Mammary epithelial cell (primary cell): ENCODE measurements at regions not wholly inside any gene's neighbourhood (a gene's known extent, or its start where the extent isn't known, plus 50 kb on each side); places are given as distances from the start of the nearest gene placed in this dataset.

ENCODE experiments used
- EZH2 ChIP-seq: IDR thresholded peaks from 2 replicates; pipeline ENCODE4 v1.6.1; 2012; ENCODE audit warnings: low read length, inconsistent platforms, borderline replicate concordance
- TF ChIP-seq, protein P1 (sequence below), 2 donors: IDR thresholded peaks in 1 of 2; conservative IDR thresholded peaks in 1 of 2; 2 replicates each; pipeline ENCODE4 v1.5.1; 2011 to 2012; ENCODE audit warnings: inconsistent platforms in 2 of 2, low read length in 2 of 2, mild to moderate bottlenecking in 2 of 2, control low read depth in 1 of 2, low read depth in 1 of 2; ENCODE audit not compliant: insufficient read depth in 1 of 2; ENCODE audit errors: extremely low read depth in 1 of 2

DNA sequence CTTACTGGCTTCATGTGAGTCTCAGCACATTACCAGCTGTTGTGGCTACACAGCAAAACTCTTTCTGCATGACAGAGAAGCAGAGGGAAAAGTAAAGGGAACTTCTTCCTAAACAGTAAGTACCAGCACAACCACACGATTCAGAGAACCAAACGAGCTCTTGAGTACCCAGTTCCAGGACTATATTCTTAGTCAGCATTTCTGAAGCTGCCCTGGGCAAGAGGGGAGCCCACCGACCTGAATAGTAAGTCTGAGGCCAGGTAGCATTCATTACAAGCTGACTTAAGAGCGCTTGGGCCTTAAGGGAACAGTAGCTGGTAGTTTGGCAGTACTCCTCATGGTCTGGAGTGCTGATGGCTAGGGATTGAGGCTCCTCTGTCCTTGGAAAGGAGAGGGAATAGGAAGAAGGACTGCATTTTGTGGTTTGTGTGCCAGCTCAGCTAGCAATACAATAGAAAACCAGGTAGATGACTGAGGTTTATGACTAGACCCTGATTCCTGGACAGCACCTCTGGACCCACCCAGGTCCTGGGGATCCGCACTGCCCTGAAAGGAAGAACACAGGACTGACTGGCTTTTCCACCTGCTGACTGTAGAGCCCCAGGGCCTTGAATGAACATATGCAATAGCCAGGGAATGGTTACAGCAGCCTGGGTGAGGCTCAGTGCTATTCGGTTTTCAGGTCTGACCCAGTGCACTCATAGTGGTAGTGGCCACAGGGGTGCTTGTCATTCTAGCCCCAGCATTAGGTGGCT, 396.8 kb upstream of the PRMT6 start:
- TF ChIP-seq, protein P1, sequence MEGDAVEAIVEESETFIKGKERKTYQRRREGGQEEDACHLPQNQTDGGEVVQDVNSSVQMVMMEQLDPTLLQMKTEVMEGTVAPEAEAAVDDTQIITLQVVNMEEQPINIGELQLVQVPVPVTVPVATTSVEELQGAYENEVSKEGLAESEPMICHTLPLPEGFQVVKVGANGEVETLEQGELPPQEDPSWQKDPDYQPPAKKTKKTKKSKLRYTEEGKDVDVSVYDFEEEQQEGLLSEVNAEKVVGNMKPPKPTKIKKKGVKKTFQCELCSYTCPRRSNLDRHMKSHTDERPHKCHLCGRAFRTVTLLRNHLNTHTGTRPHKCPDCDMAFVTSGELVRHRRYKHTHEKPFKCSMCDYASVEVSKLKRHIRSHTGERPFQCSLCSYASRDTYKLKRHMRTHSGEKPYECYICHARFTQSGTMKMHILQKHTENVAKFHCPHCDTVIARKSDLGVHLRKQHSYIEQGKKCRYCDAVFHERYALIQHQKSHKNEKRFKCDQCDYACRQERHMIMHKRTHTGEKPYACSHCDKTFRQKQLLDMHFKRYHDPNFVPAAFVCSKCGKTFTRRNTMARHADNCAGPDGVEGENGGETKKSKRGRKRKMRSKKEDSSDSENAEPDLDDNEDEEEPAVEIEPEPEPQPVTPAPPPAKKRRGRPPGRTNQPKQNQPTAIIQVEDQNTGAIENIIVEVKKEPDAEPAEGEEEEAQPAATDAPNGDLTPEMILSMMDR (conservative IDR thresholded peaks at IDR 0.05 in 1 of 2, IDR thresholded peaks at IDR 0.05 in 1 of 2; ENCODE audit: extremely low read depth in 1 of 2, insufficient read depth in 1 of 2, low read depth in 1 of 2, low read length in 2 of 2), result no peak
- TF ChIP-seq EZH2, result no peak
